ENCODE measurements at regions not wholly inside any gene's neighbourhood (a gene's known extent, or its start where the extent isn't known, plus 50 kb on each side); places are given as distances from the start of the nearest gene placed in this dataset.
A peak's percentile ranks its signal among the peaks of the same experiment; 100 is the strongest.

- TF ChIP-seq, protein P1, sequence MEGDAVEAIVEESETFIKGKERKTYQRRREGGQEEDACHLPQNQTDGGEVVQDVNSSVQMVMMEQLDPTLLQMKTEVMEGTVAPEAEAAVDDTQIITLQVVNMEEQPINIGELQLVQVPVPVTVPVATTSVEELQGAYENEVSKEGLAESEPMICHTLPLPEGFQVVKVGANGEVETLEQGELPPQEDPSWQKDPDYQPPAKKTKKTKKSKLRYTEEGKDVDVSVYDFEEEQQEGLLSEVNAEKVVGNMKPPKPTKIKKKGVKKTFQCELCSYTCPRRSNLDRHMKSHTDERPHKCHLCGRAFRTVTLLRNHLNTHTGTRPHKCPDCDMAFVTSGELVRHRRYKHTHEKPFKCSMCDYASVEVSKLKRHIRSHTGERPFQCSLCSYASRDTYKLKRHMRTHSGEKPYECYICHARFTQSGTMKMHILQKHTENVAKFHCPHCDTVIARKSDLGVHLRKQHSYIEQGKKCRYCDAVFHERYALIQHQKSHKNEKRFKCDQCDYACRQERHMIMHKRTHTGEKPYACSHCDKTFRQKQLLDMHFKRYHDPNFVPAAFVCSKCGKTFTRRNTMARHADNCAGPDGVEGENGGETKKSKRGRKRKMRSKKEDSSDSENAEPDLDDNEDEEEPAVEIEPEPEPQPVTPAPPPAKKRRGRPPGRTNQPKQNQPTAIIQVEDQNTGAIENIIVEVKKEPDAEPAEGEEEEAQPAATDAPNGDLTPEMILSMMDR (IDR thresholded peaks at IDR 0.05; ENCODE audit: extremely low read depth, insufficient read depth, missing control alignments), result no peak
- DNase-seq (ENCODE audit: low spot score), result peak; percentile 37
- in situ Hi-C loops (cut with MboI; ENCODE audit: low pct_unique_long_range_greater_than_20kb, low sequenced_read_pairs, unreplicated experiment), result no loop called here
Measured at GRCh38 chr17:77356690-77357201, 216.0 kb downstream of the SEC14L1 start.

GRCh38 chr17:77358801-77359200 lies 218.0 kb downstream of the SEC14L1 start:
- in situ Hi-C loops (cut with MboI; ENCODE audit: low pct_unique_long_range_greater_than_20kb, low sequenced_read_pairs, unreplicated experiment), result no loop called here
- TF ChIP-seq, protein P1 (IDR thresholded peaks at IDR 0.05; ENCODE audit: extremely low read depth, insufficient read depth, missing control alignments), result no peak
- DNase-seq (ENCODE audit: low spot score), result no peak

GRCh38 chr17:77359236-77359635 lies 218.5 kb downstream of the SEC14L1 start:
- TF ChIP-seq, protein P1 (IDR thresholded peaks at IDR 0.05; ENCODE audit: extremely low read depth, insufficient read depth, missing control alignments), result no peak
- in situ Hi-C loops (cut with MboI; ENCODE audit: low pct_unique_long_range_greater_than_20kb, low sequenced_read_pairs, unreplicated experiment), result no loop called here

DNA sequence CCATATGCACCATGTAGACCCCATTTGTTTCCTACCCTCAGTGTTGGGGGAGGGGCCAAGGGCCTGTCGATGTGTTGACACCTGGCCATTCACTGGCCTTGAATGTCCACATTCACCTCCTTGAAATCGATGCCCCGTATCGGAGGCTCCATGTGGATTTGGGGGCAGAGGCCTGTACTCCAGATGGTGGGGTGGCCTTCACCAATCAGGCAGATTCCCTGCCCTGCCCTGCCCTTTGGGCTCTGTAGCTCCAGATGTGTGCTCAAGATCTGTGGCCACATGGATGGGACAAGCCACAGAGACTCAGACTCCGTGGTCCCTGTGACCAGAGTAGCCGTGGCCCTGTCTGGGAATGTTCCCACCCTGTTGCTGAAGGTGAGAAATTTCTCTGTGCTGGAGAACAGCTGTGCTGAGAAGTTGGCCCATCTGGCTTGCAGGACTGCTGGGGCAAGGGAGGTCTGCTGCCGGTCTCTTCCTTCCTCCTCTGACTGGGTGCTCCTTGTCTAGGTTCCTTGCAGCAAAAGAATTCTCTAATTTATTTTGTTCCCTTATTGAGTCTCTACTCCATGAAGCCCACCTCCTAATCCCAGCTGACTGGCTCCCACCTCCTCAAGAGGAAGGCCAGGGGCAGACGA lies 221.3 kb downstream of the SEC14L1 start:
- TF ChIP-seq, protein P1 (IDR thresholded peaks at IDR 0.05; ENCODE audit: extremely low read depth, insufficient read depth, missing control alignments), result no peak
- in situ Hi-C loops (cut with MboI; ENCODE audit: low pct_unique_long_range_greater_than_20kb, low sequenced_read_pairs, unreplicated experiment), result no loop called here
- no peak for DNase-seq (ENCODE audit: low spot score)

More at GRCh38 chr17:77359236-77359635, 218.5 kb downstream of the SEC14L1 start:
- DNase-seq (ENCODE audit: low spot score), result no peak

- in situ Hi-C loops (cut with MboI; ENCODE audit: low pct_unique_long_range_greater_than_20kb, low sequenced_read_pairs, unreplicated experiment), result no loop called here
- TF ChIP-seq, protein P1 (IDR thresholded peaks at IDR 0.05; ENCODE audit: extremely low read depth, insufficient read depth, missing control alignments), result no peak
- no peak for DNase-seq (ENCODE audit: low spot score)
Measured at GRCh38 chr17:77363821-77364361, 223.1 kb downstream of the SEC14L1 start.

DNA sequence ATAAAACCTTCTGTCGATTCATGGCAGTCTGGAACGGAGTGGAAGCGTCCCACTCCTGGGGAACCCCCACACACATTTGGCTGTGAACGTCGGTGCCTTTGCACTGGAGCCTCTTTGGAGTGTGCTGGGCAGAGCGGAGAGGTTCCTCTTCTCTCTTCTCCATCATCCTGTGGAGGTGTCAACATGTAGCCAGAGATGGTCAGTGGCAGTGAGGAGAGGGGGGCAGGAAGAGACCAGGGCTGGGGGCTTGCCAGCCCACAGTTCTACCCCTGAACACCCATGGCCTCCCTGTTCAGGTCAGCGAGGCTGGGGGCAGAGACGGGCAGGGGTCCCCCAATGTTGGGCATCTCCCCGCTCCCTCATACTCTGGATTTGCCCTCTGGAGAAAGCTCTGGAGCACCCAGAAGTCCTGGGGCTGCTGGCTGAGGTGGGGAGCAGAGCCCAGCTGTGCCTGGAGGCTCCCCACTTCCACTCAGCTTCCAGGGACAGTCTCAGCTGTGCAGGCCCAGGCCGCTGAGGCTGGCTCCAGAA lies 223.7 kb downstream of the SEC14L1 start:
- no peak for DNase-seq (ENCODE audit: low spot score)
- TF ChIP-seq, protein P1 (IDR thresholded peaks at IDR 0.05; ENCODE audit: extremely low read depth, insufficient read depth, missing control alignments), result no peak
- in situ Hi-C loops (cut with MboI; ENCODE audit: low pct_unique_long_range_greater_than_20kb, low sequenced_read_pairs, unreplicated experiment), result no loop called here

Measured in GM13977 (cell line).